ENCODE measurements at regions not wholly inside any gene's neighbourhood (a gene's known extent, or its start where the extent isn't known, plus 50 kb on each side); places are given as distances from the start of the nearest gene placed in this dataset.

GRCh38 chr13:37187621-37188020 lies 82.2 kb upstream of the CSNK1A1L start:
- TF ChIP-seq CTCF (IDR thresholded peaks at IDR 0.05) (no peak), POLR2AphosphoS5 (IDR thresholded peaks at IDR 0.05) (no peak)
